Stimulated activated CD4-positive, alpha-beta T cell treated with anti-CD3 and anti-CD28 coated beads, TNF-alpha, amount 100 ng/mL, for 24 hours (primary cell): ENCODE measurements at regions not wholly inside any gene's neighbourhood (a gene's known extent, or its start where the extent isn't known, plus 50 kb on each side); places are given as distances from the start of the nearest gene placed in this dataset.

ENCODE experiments used
- DNase-seq, 3 experiments: peaks; one replicate each; pipeline ENCODE4 v3.0.0-alpha.2; 2020; ENCODE audit warnings: low read depth in 3 of 3

GRCh38 chr18:8458546-8459215, 150.6 kb upstream of the RAB12 start:
- DNase-seq = no peak

- DNase-seq = no peak
Observed at GRCh38 chr18:8460748-8461147, 148.5 kb upstream of the RAB12 start.

- no peak for DNase-seq
Observed at GRCh38 chr18:8461544-8461943, 147.7 kb upstream of the RAB12 start.

- no peak for DNase-seq
Observed at GRCh38 chr18:8462651-8463185, 146.5 kb upstream of the RAB12 start.

- DNase-seq = no peak
Observed at GRCh38 chr18:8463791-8464190, 145.4 kb upstream of the RAB12 start.

DNA sequence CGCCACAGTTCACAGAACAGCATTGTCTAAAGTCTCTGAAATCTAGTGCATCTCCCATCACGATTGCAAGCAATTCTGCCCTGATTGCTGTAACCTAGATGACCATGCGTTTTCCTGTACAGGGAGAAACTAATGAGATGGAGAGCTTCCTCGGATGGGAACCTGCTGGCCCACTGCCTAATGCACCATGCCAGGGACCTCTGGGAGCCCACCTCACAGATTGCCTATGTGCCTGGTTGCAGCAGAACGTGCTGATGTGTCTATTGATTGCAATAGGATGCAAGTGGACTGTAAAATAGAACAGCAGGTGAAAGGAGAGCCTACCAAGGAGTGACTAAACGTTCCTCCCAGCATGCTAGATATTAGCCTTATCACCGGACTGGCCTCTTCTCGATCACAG, 141.0 kb upstream of the RAB12 start:
- DNase-seq = no peak

DNA sequence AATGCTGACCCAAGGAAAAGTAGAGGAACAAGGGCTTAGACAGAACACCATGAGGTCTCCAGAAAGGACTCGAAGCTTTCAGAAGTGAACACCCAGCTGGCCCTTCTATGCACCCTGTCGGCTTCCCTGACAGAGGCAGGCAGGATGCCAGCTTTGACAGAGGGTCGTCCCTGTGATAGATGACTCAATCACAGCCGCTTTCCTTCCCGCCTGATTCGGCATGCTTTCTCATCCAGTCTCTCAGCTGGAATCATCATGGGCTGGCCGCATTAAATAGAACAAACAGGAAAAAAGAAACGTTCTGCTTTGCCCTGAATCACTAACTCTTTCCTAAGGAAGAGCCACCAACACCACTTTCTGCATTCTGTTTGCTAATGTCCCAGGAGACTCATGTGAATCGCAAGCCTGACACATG, 140.3 kb upstream of the RAB12 start:
- no peak for DNase-seq

GRCh38 chr18:8469544-8470130, 139.6 kb upstream of the RAB12 start:
- DNase-seq = no peak

GRCh38 chr18:8471372-8471771, 137.9 kb upstream of the RAB12 start:
- DNase-seq = no peak

GRCh38 chr18:8474661-8475060, 134.6 kb upstream of the RAB12 start:
- DNase-seq = no peak

DNA sequence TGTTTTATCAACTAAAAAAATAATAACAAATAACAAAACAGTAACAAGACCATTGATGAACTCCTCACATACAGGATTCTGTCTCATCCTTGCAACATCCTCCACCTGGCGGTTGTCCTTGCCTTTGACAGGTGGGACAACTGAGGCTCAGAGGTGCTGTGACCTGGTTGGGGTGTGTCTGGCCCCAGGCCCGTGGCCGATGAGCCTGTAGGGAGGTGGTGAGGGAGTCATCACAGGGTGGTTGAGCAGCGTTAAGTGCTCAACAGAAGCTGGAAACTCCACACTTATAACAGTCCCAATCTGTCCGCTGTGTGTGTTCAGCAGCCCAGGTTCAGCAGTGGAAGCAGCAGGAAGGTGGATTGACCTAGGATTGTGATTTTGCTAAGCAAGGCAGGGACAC, 131.6 kb upstream of the RAB12 start:
- no peak for DNase-seq

DNA sequence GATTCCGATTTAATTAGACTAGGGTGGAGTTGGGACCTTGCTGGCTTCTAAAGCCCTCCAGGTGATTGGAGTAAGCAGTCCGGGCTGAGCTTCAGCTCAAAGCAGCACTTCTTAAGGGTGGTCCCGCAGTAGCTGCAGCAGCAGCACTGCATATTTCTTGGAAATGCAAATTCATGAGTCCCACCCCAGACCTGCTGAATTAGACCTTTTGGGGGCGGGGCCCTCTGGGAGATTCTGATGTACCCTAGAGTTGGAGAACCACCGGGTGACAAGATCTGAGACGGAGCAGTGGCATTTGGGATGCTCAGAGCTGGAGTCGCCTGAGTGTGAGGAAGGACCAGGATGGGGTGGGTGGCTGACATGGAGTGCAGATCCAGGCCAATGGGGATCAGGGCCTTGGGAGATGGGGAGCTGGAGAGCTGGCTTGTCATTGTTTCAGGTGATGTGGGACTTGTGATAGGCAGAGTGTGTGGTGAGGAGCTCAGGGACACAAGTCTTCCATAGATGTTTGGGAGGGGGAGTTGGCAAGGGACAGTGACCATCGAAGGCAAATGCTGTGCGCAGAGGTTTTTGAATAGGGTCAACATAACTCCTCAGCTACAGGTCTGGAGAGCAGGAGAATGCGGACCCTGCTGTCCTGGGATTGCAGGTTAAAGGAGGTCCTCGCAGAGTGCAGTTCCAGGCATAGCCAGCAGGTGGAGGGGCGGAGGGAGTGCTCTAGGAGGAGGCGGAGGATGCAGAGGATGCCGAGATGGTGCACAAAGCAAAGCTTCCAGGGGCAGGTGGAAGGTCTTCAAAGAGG, 130.9 kb upstream of the RAB12 start:
- peak; percentile 10 to 65 (median 22) for DNase-seq

- no peak for DNase-seq
Observed at GRCh38 chr18:8478968-8479370, 130.3 kb upstream of the RAB12 start.

- DNase-seq = no peak
Observed at GRCh38 chr18:8479789-8480188, 129.4 kb upstream of the RAB12 start.

GRCh38 chr18:8480506-8481328, 128.5 kb upstream of the RAB12 start:
- no peak for DNase-seq

GRCh38 chr18:8484951-8485350, 124.3 kb upstream of the RAB12 start:
- DNase-seq = no peak

- DNase-seq = no peak
Observed at GRCh38 chr18:8489761-8490160, 119.5 kb upstream of the RAB12 start.

DNA sequence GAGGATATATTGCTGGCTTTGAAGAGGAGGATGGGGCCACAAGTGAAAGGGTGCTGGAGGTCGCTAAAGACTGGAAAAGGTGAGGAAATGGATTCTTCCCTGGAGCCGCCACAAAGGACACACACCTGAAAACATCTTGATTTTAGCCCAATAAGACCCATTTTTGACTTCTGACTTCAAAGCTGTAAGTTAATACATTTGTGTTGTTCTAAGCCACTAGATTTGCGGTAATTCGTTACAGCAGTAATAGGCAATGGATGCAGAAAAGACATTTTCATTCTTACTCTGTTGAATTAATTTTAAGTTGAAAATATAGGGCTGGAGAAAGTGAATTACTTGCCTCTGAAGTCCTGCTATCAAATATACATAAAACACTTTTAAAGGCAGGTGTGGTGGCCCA, 117.7 kb upstream of the RAB12 start:
- no peak for DNase-seq

DNA sequence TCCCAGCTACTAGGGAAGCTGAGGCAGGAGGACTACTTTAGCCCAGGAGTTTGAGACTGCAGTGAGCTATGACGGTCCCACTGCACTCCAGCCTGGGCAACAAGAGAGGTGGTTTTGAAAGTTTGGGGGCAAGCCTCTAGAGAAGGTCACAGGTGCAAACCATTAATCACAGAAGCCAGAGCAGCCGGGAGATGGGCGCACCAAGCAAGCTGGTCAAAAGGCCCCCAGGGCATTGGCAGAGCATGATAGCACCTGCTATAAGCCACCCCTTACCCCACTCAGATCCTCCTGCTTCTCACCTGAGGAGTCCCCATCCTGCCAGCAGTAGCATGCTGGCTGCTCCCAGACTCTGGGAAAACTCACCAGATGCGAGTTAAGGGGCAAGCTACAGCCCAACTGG, 116.1 kb upstream of the RAB12 start:
- DNase-seq = no peak

- DNase-seq = no peak
Observed at GRCh38 chr18:8496186-8496585, 113.1 kb upstream of the RAB12 start.

DNA sequence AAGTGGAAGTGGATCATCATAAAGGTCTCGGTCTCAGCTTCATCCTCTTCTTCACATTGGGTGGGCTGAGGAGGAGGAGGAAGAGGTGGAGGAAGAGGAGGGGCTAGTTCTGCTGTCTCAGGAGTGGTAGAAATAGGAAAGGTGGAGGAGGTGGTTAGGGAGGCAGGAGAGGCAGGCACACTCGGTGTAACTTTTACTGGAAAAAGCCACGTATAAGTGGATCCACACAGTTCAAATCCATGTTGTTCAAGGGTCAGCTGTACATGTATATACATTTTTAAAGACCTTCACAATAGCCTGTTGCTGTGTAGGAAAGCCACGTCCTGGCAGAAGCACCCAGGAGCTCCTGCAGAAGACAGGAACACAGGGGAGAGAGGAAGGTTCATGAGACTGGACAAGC, 110.3 kb upstream of the RAB12 start:
- DNase-seq = no peak
